ENCODE measurements at regions not wholly inside any gene's neighbourhood (a gene's known extent, or its start where the extent isn't known, plus 50 kb on each side); places are given as distances from the start of the nearest gene placed in this dataset.

DNA sequence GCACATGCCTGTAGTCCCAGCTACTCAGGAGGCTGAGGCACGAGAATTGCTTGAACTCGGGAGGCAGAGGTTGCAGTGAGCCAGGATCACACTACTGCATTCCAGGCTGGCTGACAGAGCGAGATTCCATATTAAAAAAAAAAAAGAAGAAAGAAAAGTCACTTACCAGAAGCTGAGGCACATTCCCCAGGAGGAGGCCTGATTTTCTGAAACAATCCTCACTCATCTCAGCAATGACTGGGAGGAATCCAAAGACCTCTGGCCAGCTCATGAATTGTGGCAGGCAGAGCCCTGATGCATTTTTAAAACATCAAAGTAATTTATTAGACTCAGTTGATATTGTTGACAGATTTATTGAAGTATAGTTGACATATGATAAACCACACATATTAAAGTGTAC lies 206.3 kb downstream of the FOXO1 start:
- TF ChIP-seq POLR2A (IDR thresholded peaks at IDR 0.05; ENCODE audit: low read length), result no peak
- TF ChIP-seq GATA1 (IDR thresholded peaks at IDR 0.05; ENCODE audit: low read depth, low read length), result no peak

All from erythroblast (primary cell).